Activated naive CD8-positive, alpha-beta T cell treated with anti-CD3 and anti-CD28 coated beads, Interleukin-2, amount 50 U/mL, for 16 hours (primary cell): ENCODE measurements at regions not wholly inside any gene's neighbourhood (a gene's known extent, or its start where the extent isn't known, plus 50 kb on each side); places are given as distances from the start of the nearest gene placed in this dataset.
A peak's percentile ranks its signal among the peaks of the same experiment; 100 is the strongest.

ENCODE experiments used
- DNase-seq: peaks from one replicate; pipeline ENCODE4 v3.0.0-alpha.2; 2020; ENCODE audit warnings: low read depth, low spot score

DNA sequence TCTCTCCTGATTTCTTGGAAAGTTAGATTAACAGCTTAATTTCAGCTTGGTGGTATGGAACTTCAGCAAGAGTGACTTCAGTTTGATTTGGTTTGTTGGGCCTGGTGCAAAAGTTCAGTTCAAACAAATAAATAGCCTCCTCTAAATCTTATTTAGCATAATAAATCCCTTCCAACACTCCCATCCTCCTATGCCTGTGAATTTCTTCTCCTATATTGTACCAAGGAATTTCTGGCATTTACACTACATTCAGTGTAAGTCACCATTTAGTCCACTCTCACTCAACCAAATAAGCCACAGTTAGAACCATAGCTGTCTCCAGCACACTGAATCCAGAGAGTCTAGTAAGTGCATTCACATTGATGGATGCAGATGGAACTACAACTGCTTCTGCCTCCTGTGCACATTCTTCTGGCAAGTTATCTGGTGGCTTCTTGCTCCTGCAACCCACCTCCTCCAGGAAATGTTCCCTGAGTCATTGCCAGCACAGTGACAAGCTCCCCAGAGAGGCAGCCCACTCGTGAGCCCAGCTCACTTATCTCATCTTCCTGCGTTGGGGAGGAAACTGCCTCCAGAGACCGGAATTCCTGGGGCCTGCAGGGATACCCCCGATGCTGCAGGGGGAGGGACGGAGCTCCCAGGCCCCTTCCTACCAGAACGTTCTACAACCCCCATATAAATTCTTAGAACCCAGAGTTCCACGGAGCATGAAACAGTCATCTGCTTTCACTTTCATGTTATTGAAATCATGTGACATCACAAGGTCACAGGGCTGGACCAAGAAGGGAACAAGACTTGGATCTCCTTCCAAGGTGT is 318.3 kb downstream of the PHKB start:
- peak; percentile 2 for DNase-seq

GRCh38 chr16:47778106-47778801 is 317.1 kb downstream of the PHKB start:
- DNase-seq: no peak

GRCh38 chr16:47777220-47777619 is 316.1 kb downstream of the PHKB start:
- DNase-seq: no peak

GRCh38 chr16:47774661-47775060 is 313.5 kb downstream of the PHKB start:
- no peak for DNase-seq

DNA sequence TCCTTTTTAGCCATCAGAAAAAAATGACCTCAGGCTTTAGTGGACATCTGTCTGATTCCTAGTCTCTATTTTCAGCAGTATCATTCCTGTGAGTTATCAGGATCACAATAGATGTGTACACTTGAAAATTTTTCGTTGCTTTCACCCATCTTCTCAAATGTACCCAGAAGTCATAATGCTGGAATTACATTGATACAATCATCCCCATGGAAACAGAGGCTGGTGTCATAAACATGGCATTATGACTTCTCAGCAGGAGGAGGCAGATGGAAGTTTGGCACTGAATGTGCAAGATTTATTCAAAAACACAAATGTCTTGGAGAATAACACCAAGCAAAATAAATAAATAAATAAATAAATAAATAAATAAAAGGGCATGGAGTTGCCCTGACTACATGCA is 292.5 kb downstream of the PHKB start:
- DNase-seq: no peak
